Progenitor cell of endocrine pancreas (in vitro differentiated cells): ENCODE measurements at regions not wholly inside any gene's neighbourhood (a gene's known extent, or its start where the extent isn't known, plus 50 kb on each side); places are given as distances from the start of the nearest gene placed in this dataset.
"Not testable (repeated sequence)": the region's sequence is repeated elsewhere in the genome, so short reads cannot be mapped to it uniquely, and the experiment has no call there.

ENCODE experiments used
- DNase-seq: peaks from one replicate; pipeline ENCODE4 v3.0.0; 2021; ENCODE audit warnings: low spot score; ENCODE audit not compliant: unreplicated experiment
- H3K27ac Mint-ChIP-seq: 2 replicates; pipeline ENCODE4 v1.8.0; 2021; ENCODE audit warnings: mild to moderate bottlenecking, moderate library complexity, mixed read lengths
- H3K27me3 Mint-ChIP-seq: 2 replicates; pipeline ENCODE4 v1.8.0; 2021; ENCODE audit warnings: mixed read lengths
- H3K36me3 Mint-ChIP-seq: 2 replicates; pipeline ENCODE4 v1.8.0; 2022; ENCODE audit warnings: mixed read lengths; ENCODE audit not compliant: insufficient read depth
- H3K4me1 Mint-ChIP-seq: 2 replicates; pipeline ENCODE4 v1.8.0; 2021; ENCODE audit warnings: low read depth, mixed read lengths
- H3K4me3 Mint-ChIP-seq: 2 replicates; pipeline ENCODE4 v1.8.0; 2021; ENCODE audit warnings: low read depth, mild to moderate bottlenecking, moderate library complexity, mixed read lengths
- H3K9me3 Mint-ChIP-seq: 2 replicates; pipeline ENCODE4 v1.8.0; 2021; ENCODE audit warnings: low read depth, mixed read lengths
- CTCF ChIP-seq: fragments of 200-600 bp; sonication (generic); IDR thresholded peaks from one replicate; pipeline ENCODE4 v1.5.0; 2021; ENCODE audit warnings: antibody characterized with exemption, mild to moderate bottlenecking; ENCODE audit not compliant: unreplicated experiment

DNA sequence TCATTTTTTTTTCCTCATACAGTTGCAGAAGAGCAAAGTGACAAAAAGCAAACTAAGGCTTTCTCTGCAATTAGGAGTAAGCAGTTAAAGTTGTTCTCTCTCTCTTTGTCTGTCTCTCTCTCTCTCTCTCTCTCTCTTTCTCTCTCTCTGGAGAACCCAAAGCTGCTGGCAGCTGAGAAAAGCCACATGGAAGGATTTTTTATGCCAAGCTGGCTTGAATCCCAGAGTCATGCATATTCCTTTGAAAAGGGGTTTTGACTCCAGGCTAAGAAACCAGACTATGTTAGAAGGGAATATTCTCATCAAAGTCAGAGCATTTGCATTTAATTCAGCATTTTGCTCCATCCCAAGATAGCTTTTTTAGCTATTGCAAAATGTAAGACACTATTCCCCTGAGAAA is 1114.2 kb upstream of the GOT2 start:
- H3K27ac Mint-ChIP-seq, result no peak overlapping the region
- H3K36me3 Mint-ChIP-seq, result peaks cover 2% of the 10 kb centered on the region
- no peak overlapping the region for H3K4me3 Mint-ChIP-seq
- H3K4me1 Mint-ChIP-seq, result no peaks in the 10 kb centered on the region
- H3K9me3 Mint-ChIP-seq, result peaks cover 2% of the 10 kb centered on the region
- DNase-seq, result no peak
- H3K27me3 Mint-ChIP-seq, result no peaks in the 10 kb centered on the region
- no peak for TF ChIP-seq CTCF

DNA sequence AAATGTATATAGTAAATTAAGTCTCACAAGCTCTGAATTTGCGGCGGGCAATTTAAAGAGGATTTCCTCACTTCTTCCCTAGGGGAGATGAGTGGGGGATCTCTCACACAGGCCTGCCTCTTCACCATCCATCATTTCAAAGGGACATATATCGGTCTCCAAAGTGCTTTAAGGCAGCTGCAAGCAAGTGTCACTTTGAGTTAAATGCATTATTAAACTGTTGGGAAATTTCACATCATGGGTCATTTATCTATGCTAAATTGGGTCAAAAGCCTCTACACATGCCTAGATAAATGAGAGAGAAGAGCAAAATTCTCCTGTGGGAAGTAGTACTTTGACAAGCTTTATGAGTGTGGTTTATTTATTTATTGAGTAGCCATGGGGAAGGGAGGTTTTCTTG is 1106.1 kb upstream of the GOT2 start:
- no peak overlapping the region for H3K27ac Mint-ChIP-seq
- H3K4me1 Mint-ChIP-seq, result no peaks in the 10 kb centered on the region
- peaks cover 16% of the 10 kb centered on the region for H3K9me3 Mint-ChIP-seq
- TF ChIP-seq CTCF, result no peak
- no peak overlapping the region for H3K4me3 Mint-ChIP-seq
- H3K36me3 Mint-ChIP-seq, result peaks cover 2% of the 10 kb centered on the region
- no peak for DNase-seq
- no peaks in the 10 kb centered on the region for H3K27me3 Mint-ChIP-seq

DNA sequence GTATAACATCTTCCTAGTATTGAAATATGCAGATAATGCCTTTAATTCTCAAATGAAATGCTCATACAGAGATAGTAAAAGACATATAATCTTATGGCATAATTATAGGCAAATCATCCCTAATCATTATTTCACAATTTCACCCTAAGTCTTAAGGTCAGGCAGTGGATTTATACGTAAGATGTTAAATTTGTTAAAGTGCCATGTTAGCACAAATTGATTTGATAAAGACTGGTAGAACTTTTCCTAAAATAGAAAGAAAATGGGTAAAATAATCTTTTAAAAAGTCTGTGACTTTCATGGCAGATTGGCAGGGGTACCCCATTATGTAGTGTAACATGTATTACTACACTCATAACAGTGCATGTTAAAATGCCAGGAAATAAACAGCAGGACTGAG is 1092.7 kb upstream of the GOT2 start:
- no peak for DNase-seq
- Mint-ChIP-seq H3K27ac (no peak overlapping the region), H3K4me1 (no peaks in the 10 kb centered on the region), H3K4me3 (no peak overlapping the region), H3K36me3 (no peaks in the 10 kb centered on the region), H3K27me3 (no peaks in the 10 kb centered on the region), H3K9me3 (no peaks in the 10 kb centered on the region)
- TF ChIP-seq CTCF, result no peak

DNA sequence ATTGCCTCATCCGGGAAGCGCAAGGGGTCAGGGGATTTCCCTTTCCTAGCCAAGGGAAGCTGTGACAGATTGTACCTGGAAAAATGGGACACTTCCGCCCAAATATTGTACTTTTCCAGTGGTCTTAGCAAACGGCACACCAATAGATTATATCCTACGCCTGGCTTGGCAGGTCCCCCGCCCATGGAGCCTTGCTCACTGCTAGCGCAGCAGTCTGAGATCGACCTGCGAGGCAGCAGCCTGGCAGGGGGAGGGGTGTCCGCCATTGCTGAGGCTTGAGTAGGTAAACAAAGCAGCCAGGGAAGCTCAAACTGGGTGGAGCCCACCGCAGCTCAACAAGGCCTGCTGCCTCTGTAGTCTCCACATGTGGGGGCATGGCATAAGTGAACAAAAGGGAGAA is 1075.4 kb upstream of the GOT2 start:
- H3K36me3 Mint-ChIP-seq, H3K4me3 Mint-ChIP-seq, H3K27me3 Mint-ChIP-seq, H3K4me1 Mint-ChIP-seq, H3K27ac Mint-ChIP-seq, DNase-seq: not testable (repeated sequence)
- H3K9me3 Mint-ChIP-seq, result peaks cover 24% of the 10 kb centered on the region

DNA sequence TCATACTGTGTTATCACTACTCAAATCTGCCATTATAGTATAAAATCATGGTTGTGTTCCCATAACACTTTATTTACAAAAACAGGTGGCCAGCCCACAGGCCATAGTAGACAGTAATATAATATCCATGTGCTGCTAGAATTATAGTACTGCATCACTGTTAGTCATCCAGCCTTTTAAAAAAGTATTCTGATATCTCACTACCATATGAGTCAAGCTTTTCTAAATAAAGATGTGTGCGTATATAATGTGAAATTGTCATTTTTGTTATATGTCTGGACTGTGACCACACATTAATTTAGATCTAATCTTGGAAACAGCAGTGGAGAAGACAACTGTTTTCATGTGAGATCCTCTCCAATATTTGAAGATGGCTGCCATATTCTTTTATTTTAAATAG is 1049.1 kb upstream of the GOT2 start:
- no peaks in the 10 kb centered on the region for H3K4me1 Mint-ChIP-seq

More for the DNA sequence above, 1049.1 kb upstream of the GOT2 start:
- H3K36me3 Mint-ChIP-seq, result no peaks in the 10 kb centered on the region
- no peak for TF ChIP-seq CTCF
- no peak overlapping the region for H3K4me3 Mint-ChIP-seq
- H3K27ac Mint-ChIP-seq, result no peak overlapping the region
- H3K27me3 Mint-ChIP-seq, result no peaks in the 10 kb centered on the region
- no peak for DNase-seq
- H3K9me3 Mint-ChIP-seq, result peaks cover 14% of the 10 kb centered on the region
